ENCODE measurements at regions not wholly inside any gene's neighbourhood (a gene's known extent, or its start where the extent isn't known, plus 50 kb on each side); places are given as distances from the start of the nearest gene placed in this dataset.

DNA sequence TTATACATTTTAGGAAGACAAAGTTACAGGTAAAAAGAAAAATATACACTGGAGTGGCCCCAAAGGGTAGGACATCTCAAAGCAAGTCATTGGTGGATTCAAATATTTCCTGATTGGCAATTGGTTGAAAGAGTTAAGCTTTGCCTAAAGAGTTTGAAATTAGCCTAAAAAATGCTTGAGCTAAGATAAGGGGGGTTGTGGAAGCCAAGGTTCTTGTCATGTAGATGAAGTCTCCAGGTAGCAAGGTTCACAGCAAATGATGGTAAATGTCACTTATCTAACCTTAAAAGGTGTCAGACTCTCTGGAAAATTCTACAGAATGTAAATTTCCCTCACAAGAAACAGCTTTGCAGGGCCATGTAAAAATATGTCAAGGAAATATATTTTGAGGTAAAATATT lies 596.7 kb downstream of the FAT4 start:
- no peaks in the 10 kb centered on the region for H3K9me3 ChIP-seq
- H3K36me3 ChIP-seq (ENCODE audit: insufficient read depth in 1 of 2, low read depth in 1 of 2): no peaks in the 10 kb centered on the region
- H3K4me1 ChIP-seq: no peaks in the 10 kb centered on the region
- no peak overlapping the region for H3K27ac ChIP-seq
- TF ChIP-seq CTCF (IDR thresholded peaks at IDR 0.05): no peak
- no peak overlapping the region for H3K4me3 ChIP-seq
- intact Hi-C loops (cut with DNase I): no loop called here
- no peaks in the 10 kb centered on the region for H3K27me3 ChIP-seq (ENCODE audit: insufficient read depth in 3 of 3, low read length in 2 of 3)
- ATAC-seq (no peak), DNase-seq (no peak)

DNA sequence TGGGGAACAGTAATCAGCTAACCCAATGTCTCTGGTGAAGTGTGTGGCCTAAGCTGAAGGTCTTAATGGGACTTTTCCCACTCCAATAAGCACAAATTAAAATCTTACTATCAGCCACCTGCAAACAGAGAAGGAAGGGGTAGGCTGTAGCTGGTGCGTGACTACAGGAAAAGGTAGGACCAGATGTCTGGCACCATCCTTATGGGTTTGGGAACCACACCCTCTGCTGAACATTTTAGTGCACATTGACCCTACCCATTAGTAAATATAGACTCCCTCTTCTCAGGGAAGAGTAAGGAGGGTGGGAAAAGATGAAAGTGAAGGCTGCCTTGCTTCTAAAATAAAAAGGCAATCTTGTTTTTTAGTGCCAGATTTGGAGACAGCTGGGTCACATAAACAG lies 602.8 kb downstream of the FAT4 start:
- no peak overlapping the region for H3K4me3 ChIP-seq
- intact Hi-C loops (cut with DNase I): no loop called here
- DNase-seq: no peak
- H3K4me1 ChIP-seq: no peaks in the 10 kb centered on the region
- WGBS, 3 donors: 64 to 76% (median 70%) methylated on average over 1 of the region's 1 CpG
- H3K27ac ChIP-seq: no peak overlapping the region
- no peak for ATAC-seq
- no peak for TF ChIP-seq CTCF (IDR thresholded peaks at IDR 0.05)
- no peaks in the 10 kb centered on the region for H3K27me3 ChIP-seq (ENCODE audit: insufficient read depth in 3 of 3, low read length in 2 of 3)
- no peaks in the 10 kb centered on the region for H3K36me3 ChIP-seq (ENCODE audit: insufficient read depth in 1 of 2, low read depth in 1 of 2)
- no peaks in the 10 kb centered on the region for H3K9me3 ChIP-seq

GRCh38 chr4:125928652-125929051 lies 613.9 kb downstream of the FAT4 start:
- intact Hi-C loops (cut with DNase I): no loop called here
- no peak for DNase-seq
- Histone ChIP-seq H3K4me3 (no peak overlapping the region), H3K4me1 (no peaks in the 10 kb centered on the region), H3K27me3 (ENCODE audit: insufficient read depth in 3 of 3, low read length in 2 of 3) (no peaks in the 10 kb centered on the region), H3K27ac (no peak overlapping the region), H3K9me3 (peaks cover 3% of the 10 kb centered on the region), H3K36me3 (ENCODE audit: insufficient read depth in 1 of 2, low read depth in 1 of 2) (no peaks in the 10 kb centered on the region)
- WGBS, 3 donors: 94 to 100% (median 94%) methylated on average over 1 of the region's 1 CpG
- no peak for TF ChIP-seq CTCF (IDR thresholded peaks at IDR 0.05)
- no peak for ATAC-seq

- intact Hi-C loops (cut with DNase I): no loop called here
- Histone ChIP-seq H3K4me1 (no peaks in the 10 kb centered on the region), H3K4me3 (no peak overlapping the region), H3K9me3 (no peaks in the 10 kb centered on the region), H3K36me3 (ENCODE audit: insufficient read depth in 1 of 2, low read depth in 1 of 2) (no peaks in the 10 kb centered on the region), H3K27ac (no peak overlapping the region), H3K27me3 (ENCODE audit: insufficient read depth in 3 of 3, low read length in 2 of 3) (no peaks in the 10 kb centered on the region)
- ATAC-seq (no peak), DNase-seq (no peak)
- TF ChIP-seq CTCF (IDR thresholded peaks at IDR 0.05): no peak
Measured at GRCh38 chr4:125938541-125938940, 623.8 kb downstream of the FAT4 start.

- no peak for ATAC-seq
- 67 to 71% (median 70%) methylated on average over 2 of the region's 2 CpGs for WGBS, 3 donors
Measured at GRCh38 chr4:125940426-125940825, 625.7 kb downstream of the FAT4 start.

More at GRCh38 chr4:125940426-125940825, 625.7 kb downstream of the FAT4 start:
- DNase-seq: no peak
- Histone ChIP-seq H3K9me3 (no peaks in the 10 kb centered on the region), H3K27me3 (ENCODE audit: insufficient read depth in 3 of 3, low read length in 2 of 3) (no peaks in the 10 kb centered on the region), H3K36me3 (ENCODE audit: insufficient read depth in 1 of 2, low read depth in 1 of 2) (no peaks in the 10 kb centered on the region), H3K27ac (no peak overlapping the region), H3K4me3 (no peak overlapping the region), H3K4me1 (no peaks in the 10 kb centered on the region)
- intact Hi-C loops (cut with DNase I): no loop called here
- TF ChIP-seq CTCF (IDR thresholded peaks at IDR 0.05): no peak

Data from psoas muscle (tissue), 7 donors.